ENCODE measurements at regions not wholly inside any gene's neighbourhood (a gene's known extent, or its start where the extent isn't known, plus 50 kb on each side); places are given as distances from the start of the nearest gene placed in this dataset.

DNA sequence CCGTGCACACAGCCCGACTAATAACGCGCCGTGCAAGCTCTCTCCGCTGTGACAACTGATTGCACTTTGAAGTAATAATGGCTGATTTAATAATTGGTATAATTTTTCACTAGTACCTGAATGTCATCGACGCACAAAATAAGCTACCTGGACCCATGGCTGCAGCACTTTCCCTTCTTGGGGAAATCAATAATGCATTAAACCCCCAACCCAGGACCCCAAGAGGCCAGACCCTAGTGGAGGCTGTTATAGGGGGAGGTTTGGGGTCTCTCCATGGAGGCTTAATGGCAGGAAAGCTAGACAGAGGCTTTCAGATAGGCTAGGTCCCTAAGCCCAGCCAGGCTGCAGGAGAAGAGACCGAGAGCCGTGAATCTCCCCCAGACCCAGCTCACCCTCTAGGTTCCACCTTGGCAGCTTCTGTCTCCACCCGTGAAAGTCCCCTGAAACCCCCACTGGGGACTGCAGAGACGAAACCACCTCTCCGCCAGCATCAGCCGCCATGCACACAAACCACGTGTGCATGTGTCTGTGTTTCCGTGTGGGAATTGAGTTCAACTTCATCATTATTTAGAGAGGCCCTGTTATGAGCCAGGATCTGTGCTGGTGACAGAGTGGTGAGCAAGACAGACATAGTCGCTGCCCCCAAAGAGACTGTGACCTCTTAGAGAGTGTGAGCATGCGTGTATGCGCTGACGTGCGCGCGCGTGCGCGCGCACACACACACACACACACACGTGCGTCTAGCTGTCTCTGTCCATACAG is 168.6 kb upstream of the MVB12B start:
- TF ChIP-seq CHD1 (IDR thresholded peaks at IDR 0.05; ENCODE audit: low read length) = no peak
- TF ChIP-seq, protein P1, sequence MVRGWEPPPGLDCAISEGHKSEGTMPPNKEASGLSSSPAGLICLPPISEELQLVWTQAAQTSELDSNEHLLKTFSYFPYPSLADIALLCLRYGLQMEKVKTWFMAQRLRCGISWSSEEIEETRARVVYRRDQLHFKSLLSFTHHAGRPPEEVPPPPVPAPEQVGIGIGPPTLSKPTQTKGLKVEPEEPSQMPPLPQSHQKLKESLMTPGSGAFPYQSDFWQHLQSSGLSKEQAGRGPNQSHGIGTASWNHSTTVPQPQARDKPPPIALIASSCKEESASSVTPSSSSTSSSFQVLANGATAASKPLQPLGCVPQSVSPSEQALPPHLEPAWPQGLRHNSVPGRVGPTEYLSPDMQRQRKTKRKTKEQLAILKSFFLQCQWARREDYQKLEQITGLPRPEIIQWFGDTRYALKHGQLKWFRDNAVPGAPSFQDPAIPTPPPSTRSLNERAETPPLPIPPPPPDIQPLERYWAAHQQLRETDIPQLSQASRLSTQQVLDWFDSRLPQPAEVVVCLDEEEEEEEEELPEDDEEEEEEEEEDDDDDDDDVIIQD (CRISPR knock-in tag; IDR thresholded peaks at IDR 0.05) = no peak
- TF ChIP-seq, protein P2, sequence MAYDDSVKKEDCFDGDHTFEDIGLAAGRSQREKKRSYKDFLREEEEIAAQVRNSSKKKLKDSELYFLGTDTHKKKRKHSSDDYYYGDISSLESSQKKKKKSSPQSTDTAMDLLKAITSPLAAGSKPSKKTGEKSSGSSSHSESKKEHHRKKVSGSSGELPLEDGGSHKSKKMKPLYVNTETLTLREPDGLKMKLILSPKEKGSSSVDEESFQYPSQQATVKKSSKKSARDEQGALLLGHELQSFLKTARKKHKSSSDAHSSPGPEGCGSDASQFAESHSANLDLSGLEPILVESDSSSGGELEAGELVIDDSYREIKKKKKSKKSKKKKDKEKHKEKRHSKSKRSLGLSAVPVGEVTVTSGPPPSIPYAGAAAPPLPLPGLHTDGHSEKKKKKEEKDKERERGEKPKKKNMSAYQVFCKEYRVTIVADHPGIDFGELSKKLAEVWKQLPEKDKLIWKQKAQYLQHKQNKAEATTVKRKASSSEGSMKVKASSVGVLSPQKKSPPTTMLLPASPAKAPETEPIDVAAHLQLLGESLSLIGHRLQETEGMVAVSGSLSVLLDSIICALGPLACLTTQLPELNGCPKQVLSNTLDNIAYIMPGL (CRISPR knock-in tag; IDR thresholded peaks at IDR 0.05) = no peak
- no peak for TF ChIP-seq U2AF1 (optimal IDR thresholded peaks at IDR 0.05; ENCODE audit: low read depth, low read length)
- TF ChIP-seq HNRNPK (IDR thresholded peaks at IDR 0.05; ENCODE audit: low read depth, low read length, poor library complexity, severe bottlenecking) = no peak
- no peak for TF ChIP-seq ZNF76 (CRISPR knock-in tag; IDR thresholded peaks at IDR 0.05; ENCODE audit: borderline replicate concordance)
- no peak for TF ChIP-seq ZNF277 (CRISPR knock-in tag; IDR thresholded peaks at IDR 0.05; ENCODE audit: borderline replicate concordance)
- no peak for TF ChIP-seq XRCC3 (IDR thresholded peaks at IDR 0.05)
- no peak for TF ChIP-seq SREBF2 (CRISPR knock-in tag; IDR thresholded peaks at IDR 0.05)
- no peak for TF ChIP-seq EP300 (IDR thresholded peaks at IDR 0.05; ENCODE audit: low read length)
- TF ChIP-seq CTCF (IDR thresholded peaks at IDR 0.05 in 2 of 3, conservative IDR thresholded peaks at IDR 0.05 in 1 of 3; ENCODE audit: insufficient read depth in 2 of 3, low read depth in 1 of 3, low read length in 3 of 3) = no peak
- TF ChIP-seq MTA3 (IDR thresholded peaks at IDR 0.05; ENCODE audit: borderline replicate concordance) = no peak
- TF ChIP-seq ZNF174 (CRISPR knock-in tag; IDR thresholded peaks at IDR 0.05) = no peak

Data from K562 (cell line).